HFF-Myc (cell line): ENCODE measurements at regions not wholly inside any gene's neighbourhood (a gene's known extent, or its start where the extent isn't known, plus 50 kb on each side); places are given as distances from the start of the nearest gene placed in this dataset.
"Not testable (repeated sequence)": the region's sequence is repeated elsewhere in the genome, so short reads cannot be mapped to it uniquely, and the experiment has no call there.

ENCODE experiments used
- DNase-seq: peaks from one replicate; pipeline ENCODE4 v3.0.0-alpha.2; 2011; ENCODE audit warnings: low read depth; ENCODE audit errors: extremely low read depth
- H3K4me3 ChIP-seq: replicated peaks from 2 replicates; pipeline ENCODE4 v1.5.1; 2011; ENCODE audit warnings: low read depth, mild to moderate bottlenecking, control low read depth, low read length
- TF ChIP-seq, protein P1 (sequence below): IDR thresholded peaks from 2 replicates; pipeline ENCODE4 v1.5.1; 2012; ENCODE audit warnings: mild to moderate bottlenecking, low read depth, low read length, control low read depth; ENCODE audit errors: missing control alignments

GRCh38 chr6:169915769-169916550 is 164.5 kb downstream of the ERMARD start:
- H3K4me3 ChIP-seq, result no peak overlapping the region
- TF ChIP-seq, protein P1, sequence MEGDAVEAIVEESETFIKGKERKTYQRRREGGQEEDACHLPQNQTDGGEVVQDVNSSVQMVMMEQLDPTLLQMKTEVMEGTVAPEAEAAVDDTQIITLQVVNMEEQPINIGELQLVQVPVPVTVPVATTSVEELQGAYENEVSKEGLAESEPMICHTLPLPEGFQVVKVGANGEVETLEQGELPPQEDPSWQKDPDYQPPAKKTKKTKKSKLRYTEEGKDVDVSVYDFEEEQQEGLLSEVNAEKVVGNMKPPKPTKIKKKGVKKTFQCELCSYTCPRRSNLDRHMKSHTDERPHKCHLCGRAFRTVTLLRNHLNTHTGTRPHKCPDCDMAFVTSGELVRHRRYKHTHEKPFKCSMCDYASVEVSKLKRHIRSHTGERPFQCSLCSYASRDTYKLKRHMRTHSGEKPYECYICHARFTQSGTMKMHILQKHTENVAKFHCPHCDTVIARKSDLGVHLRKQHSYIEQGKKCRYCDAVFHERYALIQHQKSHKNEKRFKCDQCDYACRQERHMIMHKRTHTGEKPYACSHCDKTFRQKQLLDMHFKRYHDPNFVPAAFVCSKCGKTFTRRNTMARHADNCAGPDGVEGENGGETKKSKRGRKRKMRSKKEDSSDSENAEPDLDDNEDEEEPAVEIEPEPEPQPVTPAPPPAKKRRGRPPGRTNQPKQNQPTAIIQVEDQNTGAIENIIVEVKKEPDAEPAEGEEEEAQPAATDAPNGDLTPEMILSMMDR, result no peak
- DNase-seq, result no peak

DNA sequence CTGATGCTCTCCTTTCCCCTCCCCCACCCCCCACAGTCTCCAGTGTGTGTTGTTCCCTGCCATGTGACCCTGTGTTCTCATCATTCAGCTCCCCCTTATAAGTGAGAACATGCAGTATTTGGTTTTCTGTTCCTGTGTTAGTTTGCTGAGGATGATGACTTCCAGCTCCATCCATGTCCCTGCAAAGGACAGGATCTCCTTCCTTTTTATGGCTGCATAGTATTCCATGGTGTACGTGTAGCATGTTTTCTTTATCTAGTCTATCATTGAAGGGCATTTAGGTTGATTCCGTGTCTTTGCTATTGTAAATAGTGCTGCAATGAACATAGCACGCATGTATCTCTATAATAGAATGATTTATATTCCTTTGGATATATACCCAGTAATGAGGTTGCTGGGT is 162.3 kb downstream of the ERMARD start:
- DNase-seq, result not testable (repeated sequence)

DNA sequence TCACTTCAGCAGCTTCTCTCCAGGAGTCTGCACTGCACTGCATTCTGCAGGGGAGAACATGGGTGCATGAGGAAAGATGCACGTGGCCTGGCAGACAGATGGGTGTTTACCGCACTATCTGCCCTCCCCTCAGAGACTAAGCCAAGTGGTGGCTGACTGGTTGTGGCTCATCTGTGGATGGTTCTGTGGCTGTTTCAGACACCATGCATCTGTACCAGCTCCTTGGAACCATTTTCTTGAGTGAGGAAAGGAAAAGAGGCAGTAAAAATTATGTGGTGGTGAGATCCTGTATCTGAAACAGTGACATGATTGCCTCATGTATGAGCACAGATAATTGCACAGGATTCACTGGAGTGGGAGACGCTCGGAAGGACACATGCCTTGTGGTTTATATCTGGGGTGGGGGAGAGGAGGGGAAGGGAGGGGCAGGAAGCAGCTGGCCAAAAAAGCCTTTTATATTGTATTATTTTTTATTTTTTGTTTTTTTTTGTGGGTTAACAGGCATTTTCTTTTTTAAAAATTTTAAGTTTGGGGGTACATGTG is 161.7 kb downstream of the ERMARD start:
- TF ChIP-seq, protein P1, result no peak
- no peak overlapping the region for H3K4me3 ChIP-seq
- DNase-seq, result no peak

More for the DNA sequence above, 162.3 kb downstream of the ERMARD start:
- H3K4me3 ChIP-seq, result not testable (repeated sequence)

DNA sequence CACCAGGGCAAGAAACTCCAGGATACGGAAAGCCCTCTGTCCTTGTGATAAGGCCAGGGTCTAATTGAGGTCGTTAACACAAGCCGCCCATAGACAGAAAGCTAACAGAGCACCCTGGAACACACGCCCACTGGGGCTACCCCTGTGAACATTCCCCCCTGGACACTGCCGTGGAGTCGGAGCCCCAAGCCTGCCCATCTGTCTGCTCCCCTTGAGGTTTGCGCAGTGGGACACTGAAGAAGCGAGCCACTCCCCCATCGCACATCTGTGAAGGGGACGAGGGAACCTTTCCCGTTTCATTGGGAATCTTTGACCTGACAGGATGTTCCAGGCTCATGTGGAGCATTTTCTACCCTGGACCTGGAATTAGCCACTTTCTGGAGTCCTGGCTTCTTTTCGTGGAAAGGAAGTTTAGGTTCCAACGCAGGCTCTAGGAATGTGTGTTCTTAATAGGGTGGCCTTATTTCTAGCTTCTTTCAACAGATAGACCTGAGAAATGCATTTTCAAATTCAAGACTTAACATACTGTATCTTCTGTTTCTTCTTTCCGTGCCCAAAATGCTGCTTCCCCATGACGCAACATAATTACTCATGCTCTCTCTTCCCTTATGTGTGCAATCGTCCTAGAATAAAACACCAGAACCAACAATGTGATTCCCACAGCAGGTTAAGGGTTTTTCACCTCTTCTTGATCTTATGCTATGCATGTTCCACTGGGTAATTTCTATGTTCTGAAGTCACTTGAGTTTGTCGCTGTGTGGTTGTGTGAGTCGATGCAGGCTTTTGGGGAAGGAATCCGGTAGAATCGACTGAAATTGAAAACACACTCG is 161.1 kb downstream of the ERMARD start:
- no peak overlapping the region for H3K4me3 ChIP-seq
- no peak for DNase-seq
- TF ChIP-seq, protein P1, result no peak

GRCh38 chr6:169911264-169912263 is 160.1 kb downstream of the ERMARD start:
- H3K4me3 ChIP-seq, result no peak overlapping the region
- DNase-seq, result no peak
- TF ChIP-seq, protein P1, result no peak

GRCh38 chr6:169909113-169909512 is 157.7 kb downstream of the ERMARD start:
- DNase-seq, result no peak
- no peak overlapping the region for H3K4me3 ChIP-seq
- TF ChIP-seq, protein P1, result no peak
